ENCODE measurements at regions not wholly inside any gene's neighbourhood (a gene's known extent, or its start where the extent isn't known, plus 50 kb on each side); places are given as distances from the start of the nearest gene placed in this dataset.
"Not testable (repeated sequence)": the region's sequence is repeated elsewhere in the genome, so short reads cannot be mapped to it uniquely, and the experiment has no call there.

GRCh38 chr3:86793786-86794185, 197.2 kb downstream of the VGLL3 start:
- no peak for DNase-seq

- no peak for DNase-seq
Measured at GRCh38 chr3:86792316-86792715, 198.6 kb downstream of the VGLL3 start.

- DNase-seq, result no peak
Measured at GRCh38 chr3:86790884-86791549, 199.9 kb downstream of the VGLL3 start.

GRCh38 chr3:86788371-86788770, 202.6 kb downstream of the VGLL3 start:
- no peak for DNase-seq

- DNase-seq, result no peak
Measured at GRCh38 chr3:86787091-86787490, 203.9 kb downstream of the VGLL3 start.

GRCh38 chr3:86785386-86785785, 205.6 kb downstream of the VGLL3 start:
- DNase-seq, result no peak

- DNase-seq, result no peak
Measured at GRCh38 chr3:86782866-86783265, 208.1 kb downstream of the VGLL3 start.

GRCh38 chr3:86782286-86782685, 208.7 kb downstream of the VGLL3 start:
- no peak for DNase-seq

- peak; percentile 8 to 33 (median 20) for DNase-seq
Measured at GRCh38 chr3:86774082-86774691, 216.8 kb downstream of the VGLL3 start.

GRCh38 chr3:86772699-86773098, 218.2 kb downstream of the VGLL3 start:
- DNase-seq, result no peak

GRCh38 chr3:86771741-86772512, 219.0 kb downstream of the VGLL3 start:
- no peak for DNase-seq

GRCh38 chr3:86766331-86766730, 224.6 kb downstream of the VGLL3 start:
- DNase-seq, result no peak

- DNase-seq, result not testable (repeated sequence)
Measured at GRCh38 chr3:86757322-86758179, 233.4 kb downstream of the VGLL3 start.

GRCh38 chr3:86748015-86748414, 242.9 kb downstream of the VGLL3 start:
- no peak for DNase-seq

GRCh38 chr3:86744051-86744450, 246.9 kb downstream of the VGLL3 start:
- no peak for DNase-seq

- no peak for DNase-seq
Measured at GRCh38 chr3:86743233-86743632, 247.7 kb downstream of the VGLL3 start.

- no peak for DNase-seq
Measured at GRCh38 chr3:86740751-86741150, 250.2 kb downstream of the VGLL3 start.

- DNase-seq, result no peak
Measured at GRCh38 chr3:86739244-86739643, 251.7 kb downstream of the VGLL3 start.

GRCh38 chr3:86738684-86739083, 252.3 kb downstream of the VGLL3 start:
- no peak for DNase-seq

GRCh38 chr3:86737517-86737916, 253.4 kb downstream of the VGLL3 start:
- DNase-seq, result no peak

GRCh38 chr3:86733257-86733656, 257.7 kb downstream of the VGLL3 start:
- no peak for DNase-seq

- DNase-seq, result no peak
Measured at GRCh38 chr3:86731501-86731901, 259.4 kb downstream of the VGLL3 start.

- DNase-seq, result no peak
Measured at GRCh38 chr3:86723433-86723832, 267.5 kb downstream of the VGLL3 start.
